Glutamatergic neuron (in vitro differentiated cells): ENCODE measurements at regions not wholly inside any gene's neighbourhood (a gene's known extent, or its start where the extent isn't known, plus 50 kb on each side); places are given as distances from the start of the nearest gene placed in this dataset.
A peak's percentile ranks its signal among the peaks of the same experiment; 100 is the strongest.
"Not testable (repeated sequence)": the region's sequence is repeated elsewhere in the genome, so short reads cannot be mapped to it uniquely, and the experiment has no call there.

Experiments used
- DNase-seq: peaks from one replicate; pipeline ENCODE4 v3.0.0; 2022
- H3K27ac Mint-ChIP-seq: one replicate; pipeline ENCODE4 v1.8.0; 2020; ENCODE audit warnings: mild to moderate bottlenecking, mixed read lengths, inconsistent platforms; ENCODE audit not compliant: unreplicated experiment
- H3K27me3 Mint-ChIP-seq: one replicate; pipeline ENCODE4 v1.8.0; 2020; ENCODE audit warnings: mild to moderate bottlenecking, moderate library complexity, mixed read lengths, inconsistent platforms; ENCODE audit not compliant: unreplicated experiment
- H3K36me3 Mint-ChIP-seq: one replicate; pipeline ENCODE4 v1.8.0; 2020; ENCODE audit warnings: mild to moderate bottlenecking, mixed read lengths, inconsistent platforms; ENCODE audit not compliant: unreplicated experiment
- H3K4me1 Mint-ChIP-seq: one replicate; pipeline ENCODE4 v1.8.0; 2020; ENCODE audit warnings: mild to moderate bottlenecking, low read depth, mixed read lengths, inconsistent platforms; ENCODE audit not compliant: unreplicated experiment
- H3K4me3 Mint-ChIP-seq: one replicate; pipeline ENCODE4 v1.8.0; 2020; ENCODE audit warnings: mild to moderate bottlenecking, mixed read lengths, inconsistent platforms; ENCODE audit not compliant: unreplicated experiment
- H3K9me3 Mint-ChIP-seq: one replicate; pipeline ENCODE4 v1.8.0; 2020; ENCODE audit warnings: mild to moderate bottlenecking, moderate library complexity, mixed read lengths, inconsistent platforms; ENCODE audit not compliant: unreplicated experiment
- TF ChIP-seq, protein P1 (sequence below): fragments of 200-600 bp; sonication (generic); IDR thresholded peaks from one replicate; pipeline ENCODE4 v1.5.0; 2021; ENCODE audit not compliant: partially characterized antibody, unreplicated experiment

DNA sequence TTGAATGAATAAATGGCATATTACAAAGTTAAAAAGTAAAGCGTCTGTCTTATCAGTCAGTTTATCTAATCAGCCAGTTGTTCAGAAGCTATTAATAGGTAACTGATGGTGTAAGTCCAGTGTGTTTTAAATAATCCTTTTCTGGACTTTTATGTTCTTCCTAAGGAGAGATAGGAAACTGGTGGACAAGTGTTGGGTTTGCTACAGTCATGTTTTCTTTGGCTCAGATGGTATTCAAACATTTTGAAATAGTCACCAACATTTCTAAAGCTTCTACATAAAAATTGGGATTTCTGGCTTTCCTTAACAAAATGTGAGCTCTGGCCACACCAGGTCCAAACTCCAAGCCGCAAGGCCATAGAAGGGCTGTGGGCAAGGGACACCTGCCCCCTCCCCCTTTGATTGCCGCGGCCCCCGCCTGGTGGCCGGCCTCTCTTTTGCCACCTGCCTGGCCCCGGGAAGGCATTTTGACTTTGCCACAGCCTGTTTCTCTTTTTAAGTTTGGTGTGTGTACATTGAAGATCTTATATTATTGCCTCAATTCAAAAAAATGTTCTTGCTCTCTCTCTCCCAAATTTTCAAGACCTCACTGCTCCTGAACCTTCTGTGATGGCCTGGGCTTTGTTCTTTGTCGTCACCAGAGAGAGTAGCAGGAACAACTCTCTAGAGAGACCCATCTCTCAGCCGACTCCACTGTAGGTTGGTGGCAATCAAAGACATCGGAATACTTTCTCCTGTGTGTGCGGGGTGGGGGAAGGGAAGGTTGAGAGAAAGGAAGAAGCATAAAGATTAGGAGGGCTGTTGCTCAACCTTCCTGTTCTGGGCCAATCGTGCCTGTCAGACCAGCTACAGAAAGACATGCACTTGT is 84.0 kb upstream of the ZNF217 start:
- Mint-ChIP-seq H3K4me1 (peaks cover 9% of the 10 kb centered on the region), H3K36me3 (no peaks in the 10 kb centered on the region), H3K9me3 (no peaks in the 10 kb centered on the region), H3K27ac (peak overlapping the region; percentile 39), H3K27me3 (no peaks in the 10 kb centered on the region), H3K4me3 (peak overlapping the region; percentile 30)
- TF ChIP-seq, protein P1, sequence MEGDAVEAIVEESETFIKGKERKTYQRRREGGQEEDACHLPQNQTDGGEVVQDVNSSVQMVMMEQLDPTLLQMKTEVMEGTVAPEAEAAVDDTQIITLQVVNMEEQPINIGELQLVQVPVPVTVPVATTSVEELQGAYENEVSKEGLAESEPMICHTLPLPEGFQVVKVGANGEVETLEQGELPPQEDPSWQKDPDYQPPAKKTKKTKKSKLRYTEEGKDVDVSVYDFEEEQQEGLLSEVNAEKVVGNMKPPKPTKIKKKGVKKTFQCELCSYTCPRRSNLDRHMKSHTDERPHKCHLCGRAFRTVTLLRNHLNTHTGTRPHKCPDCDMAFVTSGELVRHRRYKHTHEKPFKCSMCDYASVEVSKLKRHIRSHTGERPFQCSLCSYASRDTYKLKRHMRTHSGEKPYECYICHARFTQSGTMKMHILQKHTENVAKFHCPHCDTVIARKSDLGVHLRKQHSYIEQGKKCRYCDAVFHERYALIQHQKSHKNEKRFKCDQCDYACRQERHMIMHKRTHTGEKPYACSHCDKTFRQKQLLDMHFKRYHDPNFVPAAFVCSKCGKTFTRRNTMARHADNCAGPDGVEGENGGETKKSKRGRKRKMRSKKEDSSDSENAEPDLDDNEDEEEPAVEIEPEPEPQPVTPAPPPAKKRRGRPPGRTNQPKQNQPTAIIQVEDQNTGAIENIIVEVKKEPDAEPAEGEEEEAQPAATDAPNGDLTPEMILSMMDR = no peak
- peak; percentile 32 for DNase-seq

DNA sequence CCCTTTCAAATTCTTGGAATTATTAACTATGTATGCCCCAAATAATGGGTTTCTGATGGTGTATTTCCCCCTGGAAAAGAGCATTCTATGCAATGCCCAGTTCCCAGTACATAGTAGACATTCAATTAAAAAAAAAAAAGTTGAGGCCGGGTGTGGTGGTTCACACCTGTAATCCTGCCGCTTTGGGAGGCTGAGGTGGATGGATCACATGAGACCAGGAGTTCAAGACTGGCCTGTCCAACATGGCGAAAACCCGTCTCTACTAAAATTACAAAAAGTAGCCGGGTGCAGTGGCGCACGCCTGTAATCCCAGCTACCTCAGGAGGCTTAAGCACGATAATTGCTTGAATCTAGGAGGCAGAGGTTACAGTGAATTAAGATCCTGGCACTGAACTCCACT is 83.3 kb upstream of the ZNF217 start:
- Mint-ChIP-seq H3K27ac (no peak overlapping the region), H3K36me3 (no peaks in the 10 kb centered on the region)
- DNase-seq = no peak

DNA sequence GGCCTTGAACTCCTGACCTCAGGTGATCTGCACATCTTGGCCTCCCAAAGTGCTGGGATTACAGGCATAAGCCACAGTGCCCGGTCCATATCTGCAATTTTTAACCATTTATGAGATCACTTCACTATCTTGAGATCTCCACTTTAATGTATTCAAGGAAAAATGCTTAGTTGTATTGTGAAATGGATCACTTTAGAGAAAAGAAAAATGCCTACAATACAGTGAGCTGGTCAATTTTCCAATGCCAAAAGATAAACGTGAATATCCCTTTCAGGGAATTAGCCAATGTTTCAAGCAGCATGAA is 82.8 kb upstream of the ZNF217 start:
- Mint-ChIP-seq H3K4me1 (peaks cover 9% of the 10 kb centered on the region), H3K9me3 (no peaks in the 10 kb centered on the region), H3K27ac (no peak overlapping the region), H3K4me3 (no peak overlapping the region), H3K27me3 (no peaks in the 10 kb centered on the region), H3K36me3 (no peaks in the 10 kb centered on the region)
- TF ChIP-seq, protein P1 = no peak
- no peak for DNase-seq

More for the DNA sequence above, 83.3 kb upstream of the ZNF217 start:
- Mint-ChIP-seq H3K9me3 (no peaks in the 10 kb centered on the region), H3K4me3 (no peak overlapping the region), H3K27me3 (no peaks in the 10 kb centered on the region), H3K4me1 (peaks cover 9% of the 10 kb centered on the region)
- TF ChIP-seq, protein P1 = no peak

DNA sequence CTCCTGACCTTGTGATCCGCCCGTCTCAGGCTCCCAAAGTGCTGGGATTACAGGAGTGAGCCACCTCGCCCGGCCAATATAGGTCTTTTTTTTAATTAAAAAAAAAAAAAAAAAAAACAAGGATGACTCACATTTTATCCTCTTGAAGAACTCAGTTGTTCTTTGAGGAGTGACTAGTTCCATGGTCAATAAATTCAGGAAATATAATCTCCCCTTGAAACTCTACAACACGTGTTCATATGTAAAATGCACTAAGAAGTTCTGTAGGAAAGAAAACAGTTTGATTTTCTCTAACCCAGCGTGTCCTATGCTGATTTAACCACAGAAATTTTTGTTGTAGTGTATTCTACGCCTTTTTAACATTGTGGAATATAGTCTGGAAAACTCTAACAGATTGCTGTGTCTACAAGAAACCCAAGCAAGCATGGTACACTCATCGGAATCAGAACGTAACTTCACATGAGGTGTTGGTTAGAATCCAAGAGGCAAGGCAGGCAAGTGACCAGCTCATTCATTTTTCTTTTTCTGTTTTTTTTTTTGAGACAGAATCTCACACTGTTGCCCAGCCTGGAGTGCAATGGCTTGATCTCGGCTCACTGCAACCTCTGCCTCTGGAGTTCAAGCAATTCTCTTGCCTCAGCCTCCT is 79.0 kb upstream of the ZNF217 start:
- Mint-ChIP-seq H3K4me3 (no peak overlapping the region), H3K9me3 (no peaks in the 10 kb centered on the region), H3K4me1 (no peaks in the 10 kb centered on the region), H3K36me3 (no peaks in the 10 kb centered on the region), H3K27ac (no peak overlapping the region), H3K27me3 (no peaks in the 10 kb centered on the region)
- TF ChIP-seq, protein P1 = no peak
- DNase-seq = no peak

DNA sequence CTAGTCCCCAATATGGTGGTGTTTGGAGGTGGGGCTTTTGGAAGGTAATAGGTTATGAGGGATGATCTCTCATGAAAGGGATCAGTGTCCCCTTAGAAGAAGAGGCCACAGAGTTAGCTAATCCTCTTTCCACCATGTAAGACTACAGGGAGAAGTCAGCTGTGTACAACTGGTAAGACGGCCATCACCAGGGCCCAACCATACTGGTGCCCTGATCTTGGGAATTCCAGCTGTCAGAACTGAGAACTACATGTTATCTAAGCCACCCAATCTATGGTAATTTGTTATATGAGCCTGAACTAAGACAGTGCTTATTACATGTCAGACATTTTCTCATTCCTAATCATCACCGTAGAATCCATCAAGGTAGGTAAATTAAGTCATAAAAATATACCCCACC is 77.7 kb upstream of the ZNF217 start:
- Mint-ChIP-seq H3K4me3 (no peak overlapping the region), H3K4me1 (no peaks in the 10 kb centered on the region), H3K9me3 (no peaks in the 10 kb centered on the region), H3K27ac (no peak overlapping the region), H3K36me3 (no peaks in the 10 kb centered on the region), H3K27me3 (no peaks in the 10 kb centered on the region)
- TF ChIP-seq, protein P1 = no peak
- no peak for DNase-seq

DNA sequence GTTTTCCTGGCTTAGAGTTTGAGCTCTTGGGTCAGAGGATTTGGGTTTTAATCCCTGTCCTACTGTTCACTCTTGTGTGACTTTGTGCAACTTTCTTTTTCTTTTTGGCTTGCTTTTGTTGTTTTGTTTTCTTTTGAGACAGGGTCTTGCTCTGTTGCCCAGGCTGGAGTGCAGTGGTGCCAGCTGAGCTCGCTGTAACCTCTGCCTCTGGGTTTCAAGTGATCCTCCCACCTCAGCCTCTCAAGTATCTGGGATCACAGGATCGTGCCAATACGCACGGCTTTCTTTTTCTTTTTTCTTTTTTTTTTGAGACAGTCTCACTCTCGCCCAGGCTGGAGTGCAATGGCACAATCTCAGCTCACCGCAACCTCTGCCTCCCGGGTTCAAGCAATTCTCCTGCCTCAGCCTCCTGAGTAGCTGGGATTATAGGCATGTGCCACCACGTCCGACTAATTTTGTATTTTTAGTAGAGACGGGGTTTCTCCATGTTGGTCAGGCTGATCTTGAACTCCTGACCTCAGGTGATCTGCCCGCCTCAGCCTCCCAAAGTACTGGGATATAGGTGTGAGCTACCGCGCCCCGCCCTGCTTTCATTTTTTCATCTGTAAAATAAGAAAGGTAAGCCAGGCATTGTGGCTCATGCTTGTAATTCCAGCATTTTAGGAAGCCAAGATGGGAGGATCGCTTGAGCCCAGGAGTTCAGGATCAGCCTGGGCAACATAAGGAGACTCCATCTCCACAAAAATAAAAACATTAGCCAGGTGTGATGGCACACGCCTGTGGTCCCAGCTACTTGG is 76.1 kb upstream of the ZNF217 start:
- not testable (repeated sequence) for H3K9me3 Mint-ChIP-seq, H3K27me3 Mint-ChIP-seq, DNase-seq, H3K27ac Mint-ChIP-seq, H3K4me3 Mint-ChIP-seq, H3K36me3 Mint-ChIP-seq, H3K4me1 Mint-ChIP-seq
